Progenitor cell of endocrine pancreas (in vitro differentiated cells): ENCODE measurements at regions not wholly inside any gene's neighbourhood (a gene's known extent, or its start where the extent isn't known, plus 50 kb on each side); places are given as distances from the start of the nearest gene placed in this dataset.

Source experiments
- DNase-seq: peaks from one replicate; pipeline ENCODE4 v3.0.0; 2021; ENCODE audit warnings: low spot score; ENCODE audit not compliant: unreplicated experiment
- H3K27ac Mint-ChIP-seq: 2 replicates; pipeline ENCODE4 v1.8.0; 2021; ENCODE audit warnings: mild to moderate bottlenecking, moderate library complexity, mixed read lengths
- H3K27me3 Mint-ChIP-seq: 2 replicates; pipeline ENCODE4 v1.8.0; 2021; ENCODE audit warnings: mixed read lengths
- H3K36me3 Mint-ChIP-seq: 2 replicates; pipeline ENCODE4 v1.8.0; 2022; ENCODE audit warnings: mixed read lengths; ENCODE audit not compliant: insufficient read depth
- H3K4me1 Mint-ChIP-seq: 2 replicates; pipeline ENCODE4 v1.8.0; 2021; ENCODE audit warnings: low read depth, mixed read lengths
- H3K4me3 Mint-ChIP-seq: 2 replicates; pipeline ENCODE4 v1.8.0; 2021; ENCODE audit warnings: low read depth, mild to moderate bottlenecking, moderate library complexity, mixed read lengths
- H3K9me3 Mint-ChIP-seq: 2 replicates; pipeline ENCODE4 v1.8.0; 2021; ENCODE audit warnings: low read depth, mixed read lengths
- CTCF ChIP-seq: fragments of 200-600 bp; sonication (generic); IDR thresholded peaks from one replicate; pipeline ENCODE4 v1.5.0; 2021; ENCODE audit warnings: antibody characterized with exemption, mild to moderate bottlenecking; ENCODE audit not compliant: unreplicated experiment

- no peak for TF ChIP-seq CTCF
- no peak for DNase-seq
- H3K36me3 Mint-ChIP-seq = no peaks in the 10 kb centered on the region
Observed at GRCh38 chr4:66186095-66186494, 515.8 kb upstream of the EPHA5 start.

GRCh38 chr4:66182636-66183035 is 512.3 kb upstream of the EPHA5 start:
- H3K9me3 Mint-ChIP-seq = no peaks in the 10 kb centered on the region
- H3K4me3 Mint-ChIP-seq = no peak overlapping the region
- no peak for DNase-seq
- no peaks in the 10 kb centered on the region for H3K36me3 Mint-ChIP-seq
- TF ChIP-seq CTCF = no peak
- H3K27me3 Mint-ChIP-seq = no peaks in the 10 kb centered on the region
- no peak overlapping the region for H3K27ac Mint-ChIP-seq
- no peaks in the 10 kb centered on the region for H3K4me1 Mint-ChIP-seq

More at GRCh38 chr4:66186095-66186494, 515.8 kb upstream of the EPHA5 start:
- Mint-ChIP-seq H3K4me1 (no peaks in the 10 kb centered on the region), H3K4me3 (no peak overlapping the region), H3K9me3 (no peaks in the 10 kb centered on the region), H3K27me3 (no peaks in the 10 kb centered on the region), H3K27ac (no peak overlapping the region)

GRCh38 chr4:66178906-66179305 is 508.6 kb upstream of the EPHA5 start:
- H3K27me3 Mint-ChIP-seq = no peaks in the 10 kb centered on the region
- H3K36me3 Mint-ChIP-seq = no peaks in the 10 kb centered on the region
- peaks cover 2% of the 10 kb centered on the region for H3K4me1 Mint-ChIP-seq
- H3K9me3 Mint-ChIP-seq = no peaks in the 10 kb centered on the region
- no peak overlapping the region for H3K27ac Mint-ChIP-seq
- TF ChIP-seq CTCF = no peak
- no peak for DNase-seq
- H3K4me3 Mint-ChIP-seq = no peak overlapping the region

GRCh38 chr4:66169341-66169740 is 499.1 kb upstream of the EPHA5 start:
- Mint-ChIP-seq H3K4me3 (no peak overlapping the region), H3K27me3 (no peaks in the 10 kb centered on the region), H3K36me3 (peaks cover 2% of the 10 kb centered on the region), H3K27ac (no peak overlapping the region), H3K4me1 (no peaks in the 10 kb centered on the region), H3K9me3 (peaks cover 9% of the 10 kb centered on the region)
- DNase-seq = no peak
- TF ChIP-seq CTCF = peak; percentile 47

GRCh38 chr4:66164869-66165268 is 494.6 kb upstream of the EPHA5 start:
- DNase-seq = no peak
- no peak for TF ChIP-seq CTCF
- Mint-ChIP-seq H3K4me1 (no peaks in the 10 kb centered on the region), H3K36me3 (peaks cover 2% of the 10 kb centered on the region), H3K9me3 (peaks cover 10% of the 10 kb centered on the region), H3K27ac (no peak overlapping the region), H3K4me3 (no peak overlapping the region), H3K27me3 (no peaks in the 10 kb centered on the region)

- no peak for DNase-seq
- H3K27ac Mint-ChIP-seq = no peak overlapping the region
- H3K4me3 Mint-ChIP-seq = no peak overlapping the region
- H3K27me3 Mint-ChIP-seq = no peaks in the 10 kb centered on the region
- peaks cover 2% of the 10 kb centered on the region for H3K36me3 Mint-ChIP-seq
- no peaks in the 10 kb centered on the region for H3K4me1 Mint-ChIP-seq
- TF ChIP-seq CTCF = no peak
- peaks cover 8% of the 10 kb centered on the region for H3K9me3 Mint-ChIP-seq
Observed at GRCh38 chr4:66160606-66161005, 490.3 kb upstream of the EPHA5 start.
